ENCODE measurements at regions not wholly inside any gene's neighbourhood (a gene's known extent, or its start where the extent isn't known, plus 50 kb on each side); places are given as distances from the start of the nearest gene placed in this dataset.

- TF ChIP-seq, protein P1, sequence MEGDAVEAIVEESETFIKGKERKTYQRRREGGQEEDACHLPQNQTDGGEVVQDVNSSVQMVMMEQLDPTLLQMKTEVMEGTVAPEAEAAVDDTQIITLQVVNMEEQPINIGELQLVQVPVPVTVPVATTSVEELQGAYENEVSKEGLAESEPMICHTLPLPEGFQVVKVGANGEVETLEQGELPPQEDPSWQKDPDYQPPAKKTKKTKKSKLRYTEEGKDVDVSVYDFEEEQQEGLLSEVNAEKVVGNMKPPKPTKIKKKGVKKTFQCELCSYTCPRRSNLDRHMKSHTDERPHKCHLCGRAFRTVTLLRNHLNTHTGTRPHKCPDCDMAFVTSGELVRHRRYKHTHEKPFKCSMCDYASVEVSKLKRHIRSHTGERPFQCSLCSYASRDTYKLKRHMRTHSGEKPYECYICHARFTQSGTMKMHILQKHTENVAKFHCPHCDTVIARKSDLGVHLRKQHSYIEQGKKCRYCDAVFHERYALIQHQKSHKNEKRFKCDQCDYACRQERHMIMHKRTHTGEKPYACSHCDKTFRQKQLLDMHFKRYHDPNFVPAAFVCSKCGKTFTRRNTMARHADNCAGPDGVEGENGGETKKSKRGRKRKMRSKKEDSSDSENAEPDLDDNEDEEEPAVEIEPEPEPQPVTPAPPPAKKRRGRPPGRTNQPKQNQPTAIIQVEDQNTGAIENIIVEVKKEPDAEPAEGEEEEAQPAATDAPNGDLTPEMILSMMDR (IDR thresholded peaks at IDR 0.05; ENCODE audit: low read depth, low read length): no peak
- no peak for TF ChIP-seq EZH2phosphoT487 (IDR thresholded peaks at IDR 0.05; ENCODE audit: low read depth)
Measured at GRCh38 chr2:139383532-139383931, 603.3 kb upstream of the NXPH2 start.

All from OCI-LY3 (cell line).